HK-2 (cell line): ENCODE measurements at regions not wholly inside any gene's neighbourhood (a gene's known extent, or its start where the extent isn't known, plus 50 kb on each side); places are given as distances from the start of the nearest gene placed in this dataset.
"Not testable (repeated sequence)": the region's sequence is repeated elsewhere in the genome, so short reads cannot be mapped to it uniquely, and the experiment has no call there.

Source experiments
- DNase-seq: peaks from one replicate; pipeline ENCODE4 v3.0.0-alpha.2; 2018; ENCODE audit not compliant: unreplicated experiment

DNA sequence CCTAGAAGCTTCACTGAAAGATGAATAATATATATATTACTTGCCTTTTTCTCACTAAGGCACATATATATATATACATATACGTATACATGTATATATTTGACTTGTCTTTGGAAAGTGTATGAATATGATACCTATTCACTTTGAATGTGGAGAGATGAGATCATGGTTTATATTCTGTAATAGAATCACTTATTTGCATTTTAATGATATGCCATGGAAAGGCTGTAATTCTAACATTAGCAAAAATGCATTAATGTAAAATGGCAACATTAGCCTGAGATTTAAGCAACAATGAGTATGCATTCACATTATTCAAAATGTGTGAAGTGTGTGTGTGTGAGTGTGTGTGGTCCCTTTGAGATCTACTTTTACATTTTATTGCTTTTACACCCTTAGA is 54.5 kb upstream of the PRKD1 start:
- no peak for DNase-seq

DNA sequence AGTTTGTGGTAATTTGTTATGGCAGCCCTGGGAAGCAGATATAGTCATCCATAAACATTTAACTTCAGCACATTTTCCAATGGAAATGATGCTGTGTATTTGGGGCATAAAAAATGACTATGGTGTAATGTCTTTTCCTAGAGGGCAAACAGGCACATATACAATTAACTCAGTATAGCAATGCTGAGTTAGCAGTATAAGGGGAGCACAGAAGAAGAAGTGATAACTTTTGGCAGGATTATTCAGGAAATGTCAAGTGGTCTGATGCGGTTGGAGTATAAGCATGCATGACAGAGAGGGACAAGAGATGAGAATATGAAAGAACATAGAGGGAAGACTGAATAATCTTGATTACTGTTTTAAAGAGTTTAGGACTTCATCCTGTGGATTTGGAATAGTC is 55.3 kb upstream of the PRKD1 start:
- DNase-seq, result no peak

DNA sequence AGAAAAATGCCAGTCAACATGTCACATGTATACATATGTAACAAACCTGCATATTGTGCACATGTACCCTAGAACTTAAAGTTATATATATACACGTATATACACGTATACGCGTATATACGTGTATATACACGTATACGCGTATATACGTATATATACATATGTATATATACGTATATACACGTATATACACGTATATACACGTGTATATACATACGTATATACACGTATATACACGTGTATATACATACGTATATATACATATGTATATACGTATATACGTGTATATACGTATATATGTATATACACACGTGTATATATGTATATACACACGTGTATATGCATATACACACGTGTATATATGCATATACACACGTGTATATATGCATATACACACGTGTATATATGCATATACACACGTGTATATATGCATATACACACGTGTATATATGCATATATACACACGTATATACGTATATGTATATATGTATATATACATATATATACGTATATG is 62.8 kb upstream of the PRKD1 start:
- not testable (repeated sequence) for DNase-seq

GRCh38 chr14:29990993-29991392 is 63.3 kb upstream of the PRKD1 start:
- no peak for DNase-seq

DNA sequence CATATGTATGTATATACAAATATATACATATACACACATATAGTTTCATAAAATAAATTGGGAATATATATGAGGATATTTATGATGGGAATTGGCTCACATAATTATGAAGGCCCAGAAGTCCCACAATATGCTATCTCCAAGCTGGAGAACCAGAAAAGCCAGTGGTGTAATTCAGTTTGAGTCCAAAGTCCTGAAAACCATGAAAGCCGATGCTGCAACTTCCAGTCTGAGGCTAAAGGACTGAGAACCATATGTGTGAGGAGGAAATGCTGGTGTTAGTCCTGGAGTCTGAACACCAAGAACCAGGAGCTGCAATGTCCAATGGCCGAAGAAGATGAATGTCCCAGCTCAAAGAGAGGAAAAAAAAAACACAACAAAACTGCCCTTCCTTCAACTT is 65.5 kb upstream of the PRKD1 start:
- DNase-seq, result no peak

- DNase-seq, result no peak
Observed at GRCh38 chr14:29999013-29999539, 71.4 kb upstream of the PRKD1 start.

GRCh38 chr14:30002859-30003258 is 75.2 kb upstream of the PRKD1 start:
- no peak for DNase-seq

DNA sequence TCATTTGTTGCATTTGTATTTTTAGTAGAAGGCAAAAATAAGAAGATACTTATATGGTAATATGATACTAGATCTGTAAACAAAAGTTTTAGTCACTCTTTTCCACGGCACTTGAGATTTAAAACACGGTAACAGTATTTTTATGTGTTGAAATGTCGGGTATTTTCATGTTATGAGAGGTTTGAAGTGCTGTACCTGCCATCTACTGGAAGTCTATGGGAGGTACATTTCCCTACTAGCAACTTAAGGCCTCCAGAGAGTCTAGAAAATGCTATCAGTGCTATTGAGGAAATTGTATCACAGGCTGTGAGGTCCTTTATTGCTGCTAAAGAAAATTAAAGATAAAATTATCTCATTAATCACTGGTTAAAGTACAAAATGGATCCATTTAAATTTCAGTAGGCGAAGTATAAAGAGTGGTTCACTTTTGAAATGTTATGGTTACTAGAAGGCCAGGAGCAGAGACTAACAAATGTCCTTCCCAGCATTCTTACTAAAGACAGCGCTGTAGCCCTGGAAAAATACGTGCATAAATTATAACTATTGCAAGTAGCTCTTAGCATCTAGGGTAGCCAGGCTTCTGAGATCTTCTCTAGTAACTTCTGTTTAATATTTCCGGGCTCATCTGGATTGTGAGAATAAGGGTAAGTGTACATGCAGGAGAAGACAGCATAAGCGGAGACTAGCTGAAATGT is 77.6 kb upstream of the PRKD1 start:
- DNase-seq, result no peak

GRCh38 chr14:30006695-30007094 is 79.0 kb upstream of the PRKD1 start:
- DNase-seq, result no peak

GRCh38 chr14:30015489-30015888 is 87.8 kb upstream of the PRKD1 start:
- DNase-seq, result no peak

DNA sequence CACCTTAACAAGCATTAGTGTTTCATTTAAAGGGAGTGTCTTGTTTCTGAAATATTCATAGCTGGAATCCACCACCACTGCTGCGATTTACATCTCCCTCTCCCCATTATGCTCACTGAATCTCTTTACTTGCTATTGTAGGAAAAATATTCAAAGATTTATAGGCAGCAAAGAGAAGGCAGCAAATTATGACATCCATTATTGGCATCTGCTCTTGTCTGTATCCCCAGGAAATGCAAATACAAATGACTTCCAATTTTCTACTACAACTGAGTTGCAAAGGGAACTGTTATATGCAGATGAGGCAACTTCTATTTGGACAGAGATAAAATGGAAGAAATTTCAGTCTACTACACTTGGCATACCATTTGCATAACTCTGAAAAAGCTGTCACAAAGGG is 88.4 kb upstream of the PRKD1 start:
- no peak for DNase-seq

- no peak for DNase-seq
Observed at GRCh38 chr14:30017370-30017993, 89.8 kb upstream of the PRKD1 start.

GRCh38 chr14:30020271-30020670 is 92.6 kb upstream of the PRKD1 start:
- no peak for DNase-seq

DNA sequence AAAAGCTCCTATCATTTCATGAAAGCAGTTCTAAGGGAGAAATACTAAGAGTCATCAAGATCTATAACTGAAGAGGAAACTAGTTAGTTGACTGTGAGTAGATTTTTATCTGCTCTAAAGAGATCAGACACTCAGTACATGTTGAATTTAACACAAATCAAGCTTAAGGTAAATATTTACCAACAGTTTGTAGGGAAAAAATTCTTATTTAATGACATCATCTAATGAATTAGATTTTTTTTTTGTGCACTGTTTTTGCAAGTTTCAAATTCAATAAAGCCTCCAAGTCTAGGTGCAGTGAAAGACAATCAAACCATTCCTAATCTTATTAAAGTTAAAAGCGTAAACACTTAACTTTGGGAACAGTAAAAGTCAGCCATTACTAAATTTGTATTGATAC is 93.0 kb upstream of the PRKD1 start:
- no peak for DNase-seq

DNA sequence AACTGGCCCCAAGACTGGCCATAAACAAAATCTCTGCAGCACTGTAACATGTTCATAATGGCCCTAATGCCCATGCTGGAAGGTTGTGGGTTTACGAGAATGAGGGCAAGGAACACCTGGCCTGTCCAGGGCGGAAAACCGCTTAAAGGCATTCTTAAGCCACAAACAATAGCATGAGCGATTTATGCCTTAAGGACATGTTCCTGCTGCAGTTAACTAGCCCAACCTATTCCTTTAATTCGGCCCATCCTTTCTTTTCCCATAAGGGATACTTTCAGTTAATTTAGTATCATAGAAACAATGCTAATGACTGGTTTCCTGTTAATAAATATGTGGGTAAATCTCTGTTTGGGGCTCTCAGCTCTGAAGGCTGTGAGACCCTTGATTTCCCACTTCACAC is 95.7 kb upstream of the PRKD1 start:
- not testable (repeated sequence) for DNase-seq

DNA sequence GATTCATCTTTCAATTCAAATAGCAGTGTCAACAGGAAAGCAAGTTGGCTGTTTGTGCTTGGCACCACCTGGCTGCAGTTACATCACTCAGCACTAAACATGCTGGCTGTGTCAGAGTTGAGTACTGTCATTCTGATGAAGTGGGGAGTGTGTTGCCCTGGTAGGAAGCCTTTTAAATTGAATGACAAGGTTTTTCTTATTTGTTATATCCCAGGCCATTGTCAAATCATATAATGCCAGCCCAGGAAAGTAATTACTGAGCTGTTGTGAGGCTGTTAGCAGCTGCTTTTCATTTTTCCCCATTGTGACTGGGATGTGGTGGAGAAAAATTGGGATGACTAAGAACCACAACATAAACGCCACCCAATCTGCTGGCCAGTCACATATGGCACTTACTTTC is 106.5 kb upstream of the PRKD1 start:
- DNase-seq, result no peak

- no peak for DNase-seq
Observed at GRCh38 chr14:30035361-30035760, 107.7 kb upstream of the PRKD1 start.

- no peak for DNase-seq
Observed at GRCh38 chr14:30045720-30046119, 118.1 kb upstream of the PRKD1 start.

DNA sequence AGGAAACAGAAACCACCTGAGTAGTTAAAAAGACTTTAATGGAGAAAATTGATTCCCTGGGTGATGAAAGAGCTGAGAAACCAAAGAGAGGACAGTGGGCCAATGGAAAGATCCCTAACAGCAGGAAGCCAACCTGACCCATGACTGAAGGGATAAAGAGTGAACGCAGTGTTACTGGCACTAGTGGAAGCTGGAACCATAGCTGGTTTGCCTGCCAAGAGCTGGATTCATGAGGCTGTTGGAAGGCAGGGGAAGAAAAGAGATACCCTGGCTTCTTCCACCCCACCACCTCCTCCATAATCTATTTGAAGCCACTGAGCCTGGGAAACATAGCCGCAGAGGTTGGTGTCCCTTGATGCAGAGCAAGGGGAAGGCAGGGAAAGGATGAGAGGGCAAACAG is 125.5 kb upstream of the PRKD1 start:
- DNase-seq, result no peak

- no peak for DNase-seq
Observed at GRCh38 chr14:30054201-30054600, 126.6 kb upstream of the PRKD1 start.

- DNase-seq, result no peak
Observed at GRCh38 chr14:30058401-30058800, 130.8 kb upstream of the PRKD1 start.

DNA sequence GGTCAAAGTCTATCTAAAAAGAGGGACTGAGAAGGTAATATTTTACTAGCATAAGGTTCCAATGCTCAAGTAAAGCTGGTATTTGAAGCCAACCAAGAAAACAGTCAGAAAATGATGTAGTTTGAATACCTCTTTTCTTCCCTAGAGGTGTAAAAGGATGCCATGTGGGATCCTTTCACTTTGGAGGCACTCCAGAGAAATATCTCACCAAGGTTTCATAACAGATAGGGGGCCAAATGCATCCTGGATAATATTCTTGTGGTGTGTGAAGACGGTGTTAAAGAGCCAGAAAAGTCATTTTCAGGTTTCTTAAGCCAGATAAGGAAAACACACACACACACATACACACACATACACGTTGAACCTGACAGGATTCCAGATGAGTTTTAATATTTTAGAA is 136.1 kb upstream of the PRKD1 start:
- DNase-seq, result no peak

GRCh38 chr14:30064454-30064853 is 136.8 kb upstream of the PRKD1 start:
- DNase-seq, result no peak
